T-helper 17 cell (primary cell): ENCODE measurements at regions not wholly inside any gene's neighbourhood (a gene's known extent, or its start where the extent isn't known, plus 50 kb on each side); places are given as distances from the start of the nearest gene placed in this dataset.
A peak's percentile ranks its signal among the peaks of the same experiment; 100 is the strongest.
"Not testable (repeated sequence)": the region's sequence is repeated elsewhere in the genome, so short reads cannot be mapped to it uniquely, and the experiment has no call there.

Experiments
- ATAC-seq: fragments of 150-1000 bp; cut with Tn5 transposase; 2 replicates; pipeline ENCODE4 v1.10.0; 2021; ENCODE audit warnings: mild to moderate bottlenecking, moderate library complexity
- DNase-seq, 3 donors: peaks; one replicate each; pipeline versions ENCODE4 v3.0.0 to v3.0.0-alpha.2; 2020 to 2021
- H3K9me3 ChIP-seq: one replicate; pipeline ENCODE4 v1.7.0; 2013; ENCODE audit warnings: low read length, mild to moderate bottlenecking; ENCODE audit not compliant: control insufficient read depth, poor library complexity, severe bottlenecking
- H3K27ac Mint-ChIP-seq: one replicate; pipeline ENCODE4 v1.8.0; 2022; ENCODE audit warnings: mild to moderate bottlenecking, moderate library complexity, mixed read lengths
- H3K27me3 Mint-ChIP-seq: one replicate; pipeline ENCODE4 v1.8.0; 2022; ENCODE audit warnings: mixed read lengths
- H3K36me3 Mint-ChIP-seq: one replicate; pipeline ENCODE4 v1.8.0; 2022; ENCODE audit warnings: low read depth, mixed read lengths
- H3K4me1 Mint-ChIP-seq: one replicate; pipeline ENCODE4 v1.8.0; 2022; ENCODE audit warnings: mild to moderate bottlenecking, mixed read lengths
- H3K4me3 Mint-ChIP-seq: one replicate; pipeline ENCODE4 v1.8.0; 2022; ENCODE audit warnings: mild to moderate bottlenecking, moderate library complexity, mixed read lengths

- H3K27ac Mint-ChIP-seq, result no peak overlapping the region
- H3K9me3 ChIP-seq, result no peaks in the 10 kb centered on the region
- peaks cover 5% of the 10 kb centered on the region for H3K4me1 Mint-ChIP-seq
- DNase-seq (no peak), ATAC-seq (no peak)
- peaks cover 2% of the 10 kb centered on the region for H3K36me3 Mint-ChIP-seq
- H3K4me3 Mint-ChIP-seq, result no peak overlapping the region
- H3K27me3 Mint-ChIP-seq, result peaks cover 6% of the 10 kb centered on the region
Measured at GRCh38 chr2:7849531-7849930, 832.3 kb upstream of the ID2 start.

GRCh38 chr2:7852546-7852945 is 829.3 kb upstream of the ID2 start:
- Mint-ChIP-seq H3K27ac (no peak overlapping the region), H3K4me3 (no peak overlapping the region), H3K27me3 (peaks cover 6% of the 10 kb centered on the region), H3K4me1 (peaks cover 7% of the 10 kb centered on the region), H3K36me3 (peaks cover 2% of the 10 kb centered on the region)
- DNase-seq (no peak), ATAC-seq (no peak)
- no peaks in the 10 kb centered on the region for H3K9me3 ChIP-seq

GRCh38 chr2:7857904-7858303 is 824.0 kb upstream of the ID2 start:
- ATAC-seq (no peak), DNase-seq (no peak)
- Mint-ChIP-seq H3K4me1 (peaks cover 2% of the 10 kb centered on the region), H3K27me3 (peaks cover 6% of the 10 kb centered on the region), H3K36me3 (peaks cover 2% of the 10 kb centered on the region), H3K4me3 (no peak overlapping the region), H3K27ac (no peak overlapping the region)
- no peaks in the 10 kb centered on the region for H3K9me3 ChIP-seq

GRCh38 chr2:7858624-7859023 is 823.2 kb upstream of the ID2 start:
- H3K9me3 ChIP-seq, result no peaks in the 10 kb centered on the region
- Mint-ChIP-seq H3K4me3 (no peak overlapping the region), H3K27ac (no peak overlapping the region), H3K36me3 (peaks cover 2% of the 10 kb centered on the region), H3K27me3 (no peaks in the 10 kb centered on the region), H3K4me1 (peaks cover 2% of the 10 kb centered on the region)
- ATAC-seq (no peak), DNase-seq (no peak)

- ATAC-seq (no peak), DNase-seq (no peak)
- Mint-ChIP-seq H3K27me3 (no peaks in the 10 kb centered on the region), H3K27ac (no peak overlapping the region), H3K4me1 (peaks cover 2% of the 10 kb centered on the region), H3K4me3 (no peak overlapping the region), H3K36me3 (no peaks in the 10 kb centered on the region)
- no peaks in the 10 kb centered on the region for H3K9me3 ChIP-seq
Measured at GRCh38 chr2:7860693-7861092, 821.2 kb upstream of the ID2 start.

GRCh38 chr2:7861910-7862702 is 819.8 kb upstream of the ID2 start:
- no peaks in the 10 kb centered on the region for H3K9me3 ChIP-seq
- no peak overlapping the region for H3K27ac Mint-ChIP-seq
- no peak for ATAC-seq
- H3K27me3 Mint-ChIP-seq, result no peaks in the 10 kb centered on the region
- no peak overlapping the region for H3K4me3 Mint-ChIP-seq
- DNase-seq, result no peak
- H3K4me1 Mint-ChIP-seq, result no peaks in the 10 kb centered on the region
- no peaks in the 10 kb centered on the region for H3K36me3 Mint-ChIP-seq

GRCh38 chr2:7866104-7866503 is 815.8 kb upstream of the ID2 start:
- Mint-ChIP-seq H3K4me1 (peaks cover 2% of the 10 kb centered on the region), H3K4me3 (no peak overlapping the region), H3K27me3 (no peaks in the 10 kb centered on the region), H3K27ac (no peak overlapping the region), H3K36me3 (no peaks in the 10 kb centered on the region)
- DNase-seq (no peak), ATAC-seq (no peak)
- H3K9me3 ChIP-seq, result no peaks in the 10 kb centered on the region

- H3K4me1 Mint-ChIP-seq, result peaks cover 2% of the 10 kb centered on the region
- H3K9me3 ChIP-seq, result no peaks in the 10 kb centered on the region
- H3K27ac Mint-ChIP-seq, result no peak overlapping the region
- H3K27me3 Mint-ChIP-seq, result no peaks in the 10 kb centered on the region
- H3K36me3 Mint-ChIP-seq, result no peaks in the 10 kb centered on the region
- ATAC-seq, result no peak
- no peak for DNase-seq
- H3K4me3 Mint-ChIP-seq, result no peak overlapping the region
Measured at GRCh38 chr2:7866825-7867224, 815.0 kb upstream of the ID2 start.

GRCh38 chr2:7867867-7868266 is 814.0 kb upstream of the ID2 start:
- H3K9me3 ChIP-seq, result no peaks in the 10 kb centered on the region
- Mint-ChIP-seq H3K27me3 (no peaks in the 10 kb centered on the region), H3K4me1 (peaks cover 2% of the 10 kb centered on the region), H3K36me3 (no peaks in the 10 kb centered on the region), H3K4me3 (no peak overlapping the region), H3K27ac (no peak overlapping the region)
- ATAC-seq (peak; percentile 55), DNase-seq (no peak)

GRCh38 chr2:7868836-7869235 is 813.0 kb upstream of the ID2 start:
- H3K9me3 ChIP-seq, result no peaks in the 10 kb centered on the region
- peaks cover 2% of the 10 kb centered on the region for H3K4me1 Mint-ChIP-seq
- no peak overlapping the region for H3K4me3 Mint-ChIP-seq
- ATAC-seq (no peak), DNase-seq (no peak)
- H3K27ac Mint-ChIP-seq, result no peak overlapping the region
- H3K27me3 Mint-ChIP-seq, result no peaks in the 10 kb centered on the region
- H3K36me3 Mint-ChIP-seq, result no peaks in the 10 kb centered on the region

GRCh38 chr2:7876445-7876844 is 805.4 kb upstream of the ID2 start:
- not testable (repeated sequence) for H3K4me1 Mint-ChIP-seq, H3K9me3 ChIP-seq, H3K36me3 Mint-ChIP-seq, H3K4me3 Mint-ChIP-seq, DNase-seq, H3K27ac Mint-ChIP-seq, ATAC-seq
- peaks cover 20% of the 10 kb centered on the region for H3K27me3 Mint-ChIP-seq

GRCh38 chr2:7878266-7878665 is 803.6 kb upstream of the ID2 start:
- not testable (repeated sequence) for H3K36me3 Mint-ChIP-seq, H3K4me1 Mint-ChIP-seq, H3K9me3 ChIP-seq, DNase-seq, ATAC-seq, H3K27ac Mint-ChIP-seq, H3K4me3 Mint-ChIP-seq
- H3K27me3 Mint-ChIP-seq, result peaks cover 24% of the 10 kb centered on the region

- no peak for ATAC-seq
- H3K36me3 Mint-ChIP-seq, result peaks cover 2% of the 10 kb centered on the region
- H3K4me1 Mint-ChIP-seq, result peaks cover 4% of the 10 kb centered on the region
- DNase-seq, result no peak
- no peak overlapping the region for H3K4me3 Mint-ChIP-seq
- no peak overlapping the region for H3K27ac Mint-ChIP-seq
- H3K27me3 Mint-ChIP-seq, result peaks cover 24% of the 10 kb centered on the region
- H3K9me3 ChIP-seq, result no peaks in the 10 kb centered on the region
Measured at GRCh38 chr2:7878786-7879482, 802.9 kb upstream of the ID2 start.

- H3K4me3 Mint-ChIP-seq, result no peak overlapping the region
- DNase-seq (no peak), ATAC-seq (no peak)
- H3K27me3 Mint-ChIP-seq, result peaks cover 24% of the 10 kb centered on the region
- H3K27ac Mint-ChIP-seq, result no peak overlapping the region
- H3K4me1 Mint-ChIP-seq, result peaks cover 4% of the 10 kb centered on the region
- H3K9me3 ChIP-seq, result no peaks in the 10 kb centered on the region
- peaks cover 2% of the 10 kb centered on the region for H3K36me3 Mint-ChIP-seq
Measured at GRCh38 chr2:7879483-7879835, 802.4 kb upstream of the ID2 start.
